ENCODE measurements at regions not wholly inside any gene's neighbourhood (a gene's known extent, or its start where the extent isn't known, plus 50 kb on each side); places are given as distances from the start of the nearest gene placed in this dataset.

DNA sequence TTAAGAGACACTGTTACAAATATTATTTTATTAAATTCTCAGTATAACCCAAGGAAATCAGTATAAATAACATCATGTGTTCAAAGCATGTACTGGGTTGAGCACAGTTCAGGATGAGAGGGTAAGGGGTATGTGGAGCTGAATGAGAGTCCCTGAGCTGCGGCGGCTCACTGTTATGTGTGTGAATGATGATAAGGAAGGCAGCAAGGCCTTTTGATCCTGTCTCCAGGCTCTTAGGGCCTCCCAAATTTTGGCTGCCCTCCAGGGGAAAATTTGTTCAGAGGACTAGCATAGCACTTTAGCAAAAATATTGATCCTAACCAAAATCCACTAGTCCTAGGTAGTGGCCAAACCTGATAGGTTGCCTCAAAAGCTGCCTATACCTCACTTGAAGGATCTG is 86.1 kb upstream of the SPON1 start:
- no peaks in the 10 kb centered on the region for H4K20me1 ChIP-seq (ENCODE audit: insufficient read depth, low read length)
- no peak overlapping the region for H3K4me3 ChIP-seq (ENCODE audit: low read depth, low read length, poor library complexity, severe bottlenecking)
- H3K27ac ChIP-seq (ENCODE audit: low read depth, low read length, poor library complexity, severe bottlenecking) = no peak overlapping the region
- peak overlapping the region; percentile 28; the same call in 1 of the 2 replicates for H3K4me2 ChIP-seq (ENCODE audit: low read length)
- POLR2A ChIA-PET = interaction anchor here (0.6 to 4.3 kb wide), 5 partner anchors 10 to 633 kb away, joined by 3 to 17 read pairs (median 3); no protein-coding TSS in a partner anchor
- no peaks in the 10 kb centered on the region for H3K9me3 ChIP-seq (ENCODE audit: low read length)
- peaks cover 54% of the 10 kb centered on the region for H3K4me1 ChIP-seq (ENCODE audit: insufficient read depth, low read length, poor library complexity, severe bottlenecking)
- H2AFZ ChIP-seq (ENCODE audit: low read length) = peak overlapping the region; percentile 90; the same call in 1 of the 2 replicates
- no TSS peak for BruUV-seq (replicated peaks)
- H3K79me2 ChIP-seq (ENCODE audit: insufficient read depth, low read depth, low read length) = no peaks in the 10 kb centered on the region
- intact Hi-C loops (cut with micrococcal nuclease; ENCODE audit: unreplicated experiment) = no loop called here
- TF ChIP-seq EZH2phosphoT487 (IDR thresholded peaks at IDR 0.05; ENCODE audit: borderline replicate concordance, low read depth, low read length) = no peak
- TF ChIP-seq, protein P1, sequence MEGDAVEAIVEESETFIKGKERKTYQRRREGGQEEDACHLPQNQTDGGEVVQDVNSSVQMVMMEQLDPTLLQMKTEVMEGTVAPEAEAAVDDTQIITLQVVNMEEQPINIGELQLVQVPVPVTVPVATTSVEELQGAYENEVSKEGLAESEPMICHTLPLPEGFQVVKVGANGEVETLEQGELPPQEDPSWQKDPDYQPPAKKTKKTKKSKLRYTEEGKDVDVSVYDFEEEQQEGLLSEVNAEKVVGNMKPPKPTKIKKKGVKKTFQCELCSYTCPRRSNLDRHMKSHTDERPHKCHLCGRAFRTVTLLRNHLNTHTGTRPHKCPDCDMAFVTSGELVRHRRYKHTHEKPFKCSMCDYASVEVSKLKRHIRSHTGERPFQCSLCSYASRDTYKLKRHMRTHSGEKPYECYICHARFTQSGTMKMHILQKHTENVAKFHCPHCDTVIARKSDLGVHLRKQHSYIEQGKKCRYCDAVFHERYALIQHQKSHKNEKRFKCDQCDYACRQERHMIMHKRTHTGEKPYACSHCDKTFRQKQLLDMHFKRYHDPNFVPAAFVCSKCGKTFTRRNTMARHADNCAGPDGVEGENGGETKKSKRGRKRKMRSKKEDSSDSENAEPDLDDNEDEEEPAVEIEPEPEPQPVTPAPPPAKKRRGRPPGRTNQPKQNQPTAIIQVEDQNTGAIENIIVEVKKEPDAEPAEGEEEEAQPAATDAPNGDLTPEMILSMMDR (conservative IDR thresholded peaks at IDR 0.05; ENCODE audit: low read length) = no peak
- CTCF ChIA-PET (ENCODE audit: unreplicated experiment) = no interaction called here
- H3K9me2 ChIP-seq (ENCODE audit: insufficient read depth, low read length) = no peaks in the 10 kb centered on the region
- no peaks in the 10 kb centered on the region for H3K36me3 ChIP-seq (ENCODE audit: insufficient read depth, low read length)
- no peak for DNase-seq (ENCODE audit: low spot score)

DNA sequence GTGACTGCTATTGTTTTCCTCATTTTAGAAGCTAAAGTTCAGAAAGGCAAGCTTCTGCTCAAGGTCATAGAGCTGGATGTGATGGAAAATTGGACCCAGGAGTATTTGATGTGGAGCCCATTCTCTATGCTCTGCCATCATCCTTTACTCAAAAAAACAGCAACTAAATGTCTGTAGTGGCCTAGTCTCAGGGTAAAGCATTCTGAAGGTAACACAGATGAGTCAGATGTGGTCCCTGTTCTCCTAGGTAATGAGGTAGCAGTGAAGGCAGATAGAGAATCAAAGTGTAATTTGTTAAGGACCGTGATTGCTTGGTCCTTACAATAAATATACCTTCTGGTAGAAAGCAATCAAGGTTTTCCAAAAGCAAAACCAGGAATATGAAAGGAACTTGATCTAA is 84.4 kb upstream of the SPON1 start:
- intact Hi-C loops (cut with micrococcal nuclease; ENCODE audit: unreplicated experiment) = no loop called here
- H3K9me2 ChIP-seq (ENCODE audit: insufficient read depth, low read length) = no peaks in the 10 kb centered on the region
- H3K4me2 ChIP-seq (ENCODE audit: low read length) = no peak overlapping the region
- no peak overlapping the region for H3K27ac ChIP-seq (ENCODE audit: low read depth, low read length, poor library complexity, severe bottlenecking)
- 0 out of 2 replicates have a peak overlapping the region, but pooled peaks have one; percentile 29 for H2AFZ ChIP-seq (ENCODE audit: low read length)
- no peaks in the 10 kb centered on the region for H3K9me3 ChIP-seq (ENCODE audit: low read length)
- CTCF ChIA-PET (ENCODE audit: unreplicated experiment) = no interaction called here
- no peak for DNase-seq (ENCODE audit: low spot score)
- no TSS peak for BruUV-seq (replicated peaks)
- TF ChIP-seq, protein P1 (conservative IDR thresholded peaks at IDR 0.05; ENCODE audit: low read length) = no peak
- no peaks in the 10 kb centered on the region for H4K20me1 ChIP-seq (ENCODE audit: insufficient read depth, low read length)
- no peaks in the 10 kb centered on the region for H3K79me2 ChIP-seq (ENCODE audit: insufficient read depth, low read depth, low read length)
- H3K4me3 ChIP-seq (ENCODE audit: low read depth, low read length, poor library complexity, severe bottlenecking) = no peak overlapping the region
- no peaks in the 10 kb centered on the region for H3K36me3 ChIP-seq (ENCODE audit: insufficient read depth, low read length)
- peaks cover 57% of the 10 kb centered on the region for H3K4me1 ChIP-seq (ENCODE audit: insufficient read depth, low read length, poor library complexity, severe bottlenecking)
- POLR2A ChIA-PET = interaction anchor here (1.9 kb wide), 1 partner anchor 7 kb away, joined by 7 read pairs; no protein-coding TSS in a partner anchor

DNA sequence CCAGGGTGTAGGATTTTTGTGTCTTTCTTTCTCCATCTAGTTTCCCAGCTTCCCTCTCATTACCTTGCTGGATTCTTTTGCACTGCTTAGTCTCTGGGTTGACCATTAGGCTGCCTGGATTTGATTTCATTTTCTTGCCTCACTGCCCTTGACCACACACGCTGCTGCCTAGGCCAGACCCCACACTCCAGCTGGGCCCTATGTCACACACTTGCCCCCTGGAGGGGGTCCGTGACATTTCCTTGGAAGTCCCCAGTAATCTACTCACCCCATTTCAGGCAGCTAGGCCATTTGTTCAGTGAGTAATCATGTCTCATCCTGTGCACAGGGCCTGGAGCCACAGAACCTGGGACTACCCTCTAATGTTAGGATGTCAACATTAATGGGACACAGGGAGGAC is 81.9 kb upstream of the SPON1 start:
- H3K36me3 ChIP-seq (ENCODE audit: insufficient read depth, low read length) = no peaks in the 10 kb centered on the region
- TF ChIP-seq, protein P1 (conservative IDR thresholded peaks at IDR 0.05; ENCODE audit: low read length) = peak; percentile 29; the same call in 1 of the 2 replicates
- TF ChIP-seq EZH2phosphoT487 (IDR thresholded peaks at IDR 0.05; ENCODE audit: borderline replicate concordance, low read depth, low read length) = no peak
- POLR2A ChIA-PET = interaction anchor here (0.6 to 1.9 kb wide), 12 partner anchors 8 to 340 kb away, joined by 3 to 6 read pairs (median 4); no protein-coding TSS in a partner anchor
- H3K4me1 ChIP-seq (ENCODE audit: insufficient read depth, low read length, poor library complexity, severe bottlenecking) = peaks cover 60% of the 10 kb centered on the region
- CTCF ChIA-PET (ENCODE audit: unreplicated experiment) = interaction anchor here (0.6 to 1.3 kb wide), 2 partner anchors 12 to 19 kb away, joined by 3 read pairs; no protein-coding TSS in a partner anchor
- H2AFZ ChIP-seq (ENCODE audit: low read length) = peak overlapping the region; percentile 93
- H3K79me2 ChIP-seq (ENCODE audit: insufficient read depth, low read depth, low read length) = no peaks in the 10 kb centered on the region
- peak overlapping the region; percentile 47 for H3K4me2 ChIP-seq (ENCODE audit: low read length)
- H3K9me3 ChIP-seq (ENCODE audit: low read length) = no peaks in the 10 kb centered on the region
- intact Hi-C loops (cut with micrococcal nuclease; ENCODE audit: unreplicated experiment) = no loop called here
- H4K20me1 ChIP-seq (ENCODE audit: insufficient read depth, low read length) = no peaks in the 10 kb centered on the region
- no peaks in the 10 kb centered on the region for H3K9me2 ChIP-seq (ENCODE audit: insufficient read depth, low read length)
- BruUV-seq (replicated peaks) = no TSS peak
- DNase-seq (ENCODE audit: low spot score) = peak; percentile 21
- H3K4me3 ChIP-seq (ENCODE audit: low read depth, low read length, poor library complexity, severe bottlenecking) = no peak overlapping the region
- peak overlapping the region; percentile 6 for H3K27ac ChIP-seq (ENCODE audit: low read depth, low read length, poor library complexity, severe bottlenecking)
